ENCODE measurements at regions not wholly inside any gene's neighbourhood (a gene's known extent, or its start where the extent isn't known, plus 50 kb on each side); places are given as distances from the start of the nearest gene placed in this dataset.
"Not testable (repeated sequence)": the region's sequence is repeated elsewhere in the genome, so short reads cannot be mapped to it uniquely, and the experiment has no call there.

- DNase-seq (ENCODE audit: extremely low read depth, insufficient read length): no peak
- Histone ChIP-seq H3K4me3 (replicated peaks; ENCODE audit: low read depth, low read length) (no peak overlapping the region), H3K27me3 (replicated peaks; ENCODE audit: control insufficient read depth, insufficient read depth, low read length) (no peaks in the 10 kb centered on the region), H3K36me3 (ENCODE audit: control insufficient read depth, insufficient read depth, low read length) (no peaks in the 10 kb centered on the region)
- TF ChIP-seq, protein P1, sequence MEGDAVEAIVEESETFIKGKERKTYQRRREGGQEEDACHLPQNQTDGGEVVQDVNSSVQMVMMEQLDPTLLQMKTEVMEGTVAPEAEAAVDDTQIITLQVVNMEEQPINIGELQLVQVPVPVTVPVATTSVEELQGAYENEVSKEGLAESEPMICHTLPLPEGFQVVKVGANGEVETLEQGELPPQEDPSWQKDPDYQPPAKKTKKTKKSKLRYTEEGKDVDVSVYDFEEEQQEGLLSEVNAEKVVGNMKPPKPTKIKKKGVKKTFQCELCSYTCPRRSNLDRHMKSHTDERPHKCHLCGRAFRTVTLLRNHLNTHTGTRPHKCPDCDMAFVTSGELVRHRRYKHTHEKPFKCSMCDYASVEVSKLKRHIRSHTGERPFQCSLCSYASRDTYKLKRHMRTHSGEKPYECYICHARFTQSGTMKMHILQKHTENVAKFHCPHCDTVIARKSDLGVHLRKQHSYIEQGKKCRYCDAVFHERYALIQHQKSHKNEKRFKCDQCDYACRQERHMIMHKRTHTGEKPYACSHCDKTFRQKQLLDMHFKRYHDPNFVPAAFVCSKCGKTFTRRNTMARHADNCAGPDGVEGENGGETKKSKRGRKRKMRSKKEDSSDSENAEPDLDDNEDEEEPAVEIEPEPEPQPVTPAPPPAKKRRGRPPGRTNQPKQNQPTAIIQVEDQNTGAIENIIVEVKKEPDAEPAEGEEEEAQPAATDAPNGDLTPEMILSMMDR (IDR thresholded peaks at IDR 0.05; ENCODE audit: insufficient read depth, low read length, poor library complexity, severe bottlenecking): no peak
These were observed 67.9 kb upstream of the UBE2E2 start for GRCh38 chr3:23135026-23135785.

DNA sequence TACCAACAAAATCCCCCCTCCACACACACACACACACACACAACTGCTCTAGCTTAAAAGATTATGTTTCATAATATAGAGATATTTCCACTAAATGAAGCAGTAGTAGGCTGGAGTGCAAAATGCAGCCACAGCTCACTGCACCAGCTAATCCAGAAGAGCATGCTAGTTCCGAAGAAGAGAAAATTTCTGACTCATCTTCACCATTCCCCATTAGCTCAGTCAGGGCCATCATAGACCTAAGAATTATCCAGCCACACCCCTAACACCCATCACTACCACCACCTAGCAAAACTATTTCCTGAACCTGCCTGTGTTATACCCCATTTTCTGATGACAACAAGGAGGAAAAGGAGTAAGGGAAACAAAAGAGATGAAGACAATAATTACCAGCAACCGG is 67.1 kb upstream of the UBE2E2 start:
- Histone ChIP-seq H3K27me3 (replicated peaks; ENCODE audit: control insufficient read depth, insufficient read depth, low read length) (no peaks in the 10 kb centered on the region), H3K36me3 (ENCODE audit: control insufficient read depth, insufficient read depth, low read length) (no peaks in the 10 kb centered on the region), H3K4me3 (replicated peaks; ENCODE audit: low read depth, low read length) (no peak overlapping the region)
- TF ChIP-seq, protein P1 (IDR thresholded peaks at IDR 0.05; ENCODE audit: insufficient read depth, low read length, poor library complexity, severe bottlenecking): no peak
- no peak for DNase-seq (ENCODE audit: extremely low read depth, insufficient read length)

GRCh38 chr3:23144051-23144450 is 59.1 kb upstream of the UBE2E2 start:
- H3K27me3 ChIP-seq (replicated peaks; ENCODE audit: control insufficient read depth, insufficient read depth, low read length); DNase-seq (ENCODE audit: extremely low read depth, insufficient read length); H3K4me3 ChIP-seq (replicated peaks; ENCODE audit: low read depth, low read length); H3K36me3 ChIP-seq (ENCODE audit: control insufficient read depth, insufficient read depth, low read length): not testable (repeated sequence)

DNA sequence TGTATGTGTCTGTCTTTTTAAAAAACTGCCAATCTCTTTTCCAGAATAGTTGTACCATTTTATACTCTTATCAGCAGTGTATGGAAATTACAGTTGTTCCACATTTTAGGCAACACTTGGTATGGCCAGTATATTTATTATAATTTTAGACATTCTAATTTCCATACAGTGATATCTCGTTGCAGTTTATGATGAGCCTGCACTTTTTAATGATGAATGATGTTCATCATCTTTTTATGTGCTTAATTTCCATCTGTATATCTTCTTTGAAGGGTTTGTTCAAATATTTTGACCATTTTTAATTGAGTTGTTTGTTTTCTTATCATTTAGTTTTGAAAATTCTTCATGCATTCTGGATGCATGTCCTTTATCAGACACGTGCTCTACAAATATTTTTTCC is 57.0 kb upstream of the UBE2E2 start:
- Histone ChIP-seq H3K27me3 (replicated peaks; ENCODE audit: control insufficient read depth, insufficient read depth, low read length) (no peaks in the 10 kb centered on the region), H3K4me3 (replicated peaks; ENCODE audit: low read depth, low read length) (no peak overlapping the region), H3K36me3 (ENCODE audit: control insufficient read depth, insufficient read depth, low read length) (no peaks in the 10 kb centered on the region)
- TF ChIP-seq, protein P1 (IDR thresholded peaks at IDR 0.05; ENCODE audit: insufficient read depth, low read length, poor library complexity, severe bottlenecking): no peak
- no peak for DNase-seq (ENCODE audit: extremely low read depth, insufficient read length)

- H3K4me3 ChIP-seq (replicated peaks; ENCODE audit: low read depth, low read length): no peak overlapping the region
- H3K27me3 ChIP-seq (replicated peaks; ENCODE audit: control insufficient read depth, insufficient read depth, low read length): no peaks in the 10 kb centered on the region
- TF ChIP-seq, protein P1 (IDR thresholded peaks at IDR 0.05; ENCODE audit: insufficient read depth, low read length, poor library complexity, severe bottlenecking): no peak
- DNase-seq (ENCODE audit: extremely low read depth, insufficient read length): no peak
- no peaks in the 10 kb centered on the region for H3K36me3 ChIP-seq (ENCODE audit: control insufficient read depth, insufficient read depth, low read length)
These were observed 50.1 kb upstream of the UBE2E2 start for GRCh38 chr3:23152989-23153388.
